HG02840 (cell line): ENCODE measurements at regions not wholly inside any gene's neighbourhood (a gene's known extent, or its start where the extent isn't known, plus 50 kb on each side); places are given as distances from the start of the nearest gene placed in this dataset.
"Not testable (repeated sequence)": the region's sequence is repeated elsewhere in the genome, so short reads cannot be mapped to it uniquely, and the experiment has no call there.

Experiments used
- ATAC-seq: cut with Tn5 transposase; IDR thresholded peaks from one replicate; pipeline ENCODE4 v1.9.1; 2021; ENCODE audit warnings: mild to moderate bottlenecking, moderate library complexity, moderate number of reproducible peaks; ENCODE audit not compliant: unreplicated experiment, low FRiP score

GRCh38 chr4:78660559-78660958, 109.0 kb downstream of the ANXA3 start:
- ATAC-seq: no peak

DNA sequence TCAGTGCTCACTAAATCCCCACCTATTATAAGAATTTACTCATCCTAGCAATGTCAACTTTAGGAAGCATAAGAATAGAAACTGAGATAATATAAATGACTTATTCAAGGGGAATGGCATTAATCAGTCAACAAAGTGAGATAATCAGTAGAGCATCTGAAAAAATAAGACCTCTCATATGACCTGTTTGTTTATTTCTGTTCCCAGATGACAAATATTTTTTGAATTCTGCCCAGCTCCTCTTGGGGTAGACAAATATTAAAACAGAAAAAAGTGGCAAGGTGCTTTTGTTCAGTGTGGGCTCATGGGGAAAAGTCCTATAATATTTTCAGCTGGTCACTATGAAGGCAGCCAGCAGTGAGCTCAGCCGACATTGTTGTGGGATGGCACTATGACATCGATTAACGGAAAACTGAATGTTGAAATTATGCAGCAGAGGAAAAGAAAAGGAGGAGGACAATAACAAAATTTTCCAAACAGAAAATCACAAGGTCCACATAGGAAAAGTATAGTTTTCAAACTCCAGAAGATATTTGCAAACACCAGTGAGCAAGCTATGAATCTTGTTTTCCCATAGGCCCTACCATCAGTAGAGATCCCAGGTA, 109.6 kb downstream of the ANXA3 start:
- no peak for ATAC-seq

DNA sequence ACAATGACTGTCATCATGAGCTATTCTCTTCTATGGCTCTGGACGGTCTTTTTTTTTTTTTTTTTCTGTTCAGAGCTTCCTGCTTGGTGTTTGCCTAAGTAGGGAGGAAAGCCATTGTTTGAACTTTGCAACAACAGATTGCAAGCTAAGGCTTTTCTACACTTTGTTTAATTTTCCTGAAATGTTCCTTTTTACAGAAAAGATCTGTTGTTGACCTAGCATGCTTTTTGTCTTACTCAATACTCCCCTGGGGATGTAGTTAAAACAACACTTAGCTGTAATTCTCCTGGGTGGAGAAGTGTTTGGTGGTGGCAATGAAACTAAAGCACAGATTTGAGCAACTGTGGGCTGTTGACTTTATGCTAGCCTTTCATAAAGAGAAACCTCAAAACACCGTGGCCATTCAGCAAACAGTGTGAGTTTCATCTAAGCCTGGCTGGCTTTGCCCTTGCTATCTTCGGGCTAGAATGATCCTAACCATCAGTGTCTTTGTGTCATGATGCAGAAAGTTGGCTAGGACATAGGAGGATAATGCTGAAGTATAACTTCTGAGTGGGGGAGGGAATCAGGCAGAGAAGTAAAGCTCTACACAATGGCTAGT, 110.5 kb downstream of the ANXA3 start:
- peak; percentile 88 for ATAC-seq

GRCh38 chr4:78662658-78663057, 111.1 kb downstream of the ANXA3 start:
- ATAC-seq: no peak

DNA sequence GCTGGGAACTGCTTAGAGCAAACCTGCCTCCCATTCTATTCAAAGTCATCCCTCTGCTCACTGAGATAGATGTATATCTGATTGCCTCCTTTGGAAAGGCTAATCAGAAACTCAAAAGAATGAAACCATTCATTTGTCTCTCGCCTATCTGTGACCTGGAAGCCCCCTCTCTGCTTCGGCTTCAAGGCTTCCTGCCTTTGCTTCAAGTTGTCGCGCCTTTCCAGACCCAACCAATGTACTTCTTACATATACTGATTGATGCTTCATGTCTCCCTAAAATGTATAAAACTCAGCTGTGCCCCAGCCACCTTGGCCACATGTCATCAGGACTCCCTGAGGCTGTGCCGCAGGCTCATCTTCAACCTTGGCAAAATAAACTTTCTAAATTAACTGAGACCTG, 111.9 kb upstream of the BMP2K start:
- not testable (repeated sequence) for ATAC-seq

DNA sequence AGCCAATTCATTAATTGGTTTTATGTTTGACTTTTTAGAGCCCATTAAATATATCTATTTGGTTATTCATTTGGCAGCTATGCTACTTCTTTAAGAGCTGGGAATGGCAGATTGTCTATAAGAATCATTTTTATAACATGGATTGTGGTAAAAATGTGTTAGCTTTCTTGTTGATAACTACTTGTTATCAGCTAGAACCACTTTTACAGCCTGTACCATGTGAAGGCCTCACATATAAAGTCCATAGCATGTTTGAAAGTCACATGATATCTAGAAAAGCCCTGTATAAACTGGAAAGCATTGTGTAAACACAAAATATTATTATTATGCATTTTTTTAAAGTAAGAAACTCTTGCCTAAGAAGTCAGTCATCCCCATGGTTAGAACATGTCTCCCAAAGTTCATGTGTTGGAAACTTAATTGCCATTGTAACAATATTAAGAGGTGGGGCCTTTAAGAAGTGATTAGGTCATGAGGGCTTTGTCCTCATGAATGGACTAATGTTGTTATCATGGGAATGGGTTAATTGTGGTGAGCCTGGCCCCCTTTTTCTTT, 110.9 kb upstream of the BMP2K start:
- no peak for ATAC-seq

- ATAC-seq: no peak
These were observed 109.3 kb upstream of the BMP2K start for GRCh38 chr4:78666830-78667258.

DNA sequence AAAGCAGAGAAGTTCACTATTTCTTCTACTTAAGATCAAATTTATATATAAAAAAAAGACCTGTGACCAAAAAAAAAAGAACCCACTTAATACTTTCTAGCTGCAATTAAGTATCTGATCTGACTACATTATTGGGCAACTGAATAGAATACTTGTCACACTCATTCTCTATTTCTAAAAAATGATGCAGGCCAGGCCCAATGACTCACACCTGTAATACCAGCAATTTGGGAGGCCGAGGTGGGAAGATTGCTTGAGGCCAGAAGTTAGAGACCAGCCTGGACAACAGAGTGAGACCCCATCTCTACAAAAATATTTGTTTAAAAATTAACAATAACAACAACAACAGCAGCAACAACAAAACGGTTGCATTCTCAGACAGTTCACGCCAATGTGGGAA, 108.8 kb upstream of the BMP2K start:
- ATAC-seq: no peak

GRCh38 chr4:78667764-78668163, 108.4 kb upstream of the BMP2K start:
- ATAC-seq: peak; percentile 81

GRCh38 chr4:78669453-78669852, 106.7 kb upstream of the BMP2K start:
- no peak for ATAC-seq

GRCh38 chr4:78671903-78672815, 104.0 kb upstream of the BMP2K start:
- ATAC-seq: no peak

- ATAC-seq: no peak
These were observed 102.8 kb upstream of the BMP2K start for GRCh38 chr4:78673337-78673736.

GRCh38 chr4:78675325-78675724, 100.8 kb upstream of the BMP2K start:
- ATAC-seq: no peak

DNA sequence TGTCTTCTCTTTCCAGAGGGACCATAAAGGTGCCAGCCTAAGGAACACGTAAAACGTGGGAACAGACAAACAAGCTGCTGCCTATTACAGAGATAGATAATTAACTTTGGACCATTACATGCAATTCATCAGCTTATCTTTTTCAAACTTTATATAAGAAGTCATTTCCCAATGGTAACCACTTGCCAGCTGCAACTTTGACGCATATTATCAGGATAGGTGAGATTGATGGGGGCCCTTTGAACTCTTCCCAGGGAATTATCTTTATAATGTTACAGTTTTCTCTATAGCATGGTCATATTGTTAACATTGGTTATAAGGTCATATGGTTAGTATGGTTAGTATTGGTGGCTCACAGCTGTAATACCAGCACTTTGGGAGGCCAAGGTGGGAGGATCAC, 94.1 kb upstream of the BMP2K start:
- no peak for ATAC-seq

DNA sequence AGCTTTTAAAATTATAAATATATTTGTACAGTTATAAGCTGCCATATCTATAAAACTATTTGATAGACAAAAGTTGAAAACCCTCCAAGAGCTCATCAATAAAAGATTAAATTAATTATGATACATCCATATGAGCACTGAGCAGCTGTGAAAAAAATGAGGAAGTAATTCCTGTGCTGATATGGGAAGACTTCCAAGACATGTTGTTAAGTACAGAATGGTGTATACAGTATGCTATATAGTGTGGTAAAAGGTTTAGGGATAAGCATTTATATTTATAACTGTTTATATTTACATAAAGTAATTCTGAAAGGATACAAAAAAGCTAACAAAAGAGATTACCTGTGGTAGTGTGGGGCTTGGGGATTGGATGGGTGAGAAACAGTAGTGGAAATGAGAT, 92.8 kb upstream of the BMP2K start:
- ATAC-seq: no peak

DNA sequence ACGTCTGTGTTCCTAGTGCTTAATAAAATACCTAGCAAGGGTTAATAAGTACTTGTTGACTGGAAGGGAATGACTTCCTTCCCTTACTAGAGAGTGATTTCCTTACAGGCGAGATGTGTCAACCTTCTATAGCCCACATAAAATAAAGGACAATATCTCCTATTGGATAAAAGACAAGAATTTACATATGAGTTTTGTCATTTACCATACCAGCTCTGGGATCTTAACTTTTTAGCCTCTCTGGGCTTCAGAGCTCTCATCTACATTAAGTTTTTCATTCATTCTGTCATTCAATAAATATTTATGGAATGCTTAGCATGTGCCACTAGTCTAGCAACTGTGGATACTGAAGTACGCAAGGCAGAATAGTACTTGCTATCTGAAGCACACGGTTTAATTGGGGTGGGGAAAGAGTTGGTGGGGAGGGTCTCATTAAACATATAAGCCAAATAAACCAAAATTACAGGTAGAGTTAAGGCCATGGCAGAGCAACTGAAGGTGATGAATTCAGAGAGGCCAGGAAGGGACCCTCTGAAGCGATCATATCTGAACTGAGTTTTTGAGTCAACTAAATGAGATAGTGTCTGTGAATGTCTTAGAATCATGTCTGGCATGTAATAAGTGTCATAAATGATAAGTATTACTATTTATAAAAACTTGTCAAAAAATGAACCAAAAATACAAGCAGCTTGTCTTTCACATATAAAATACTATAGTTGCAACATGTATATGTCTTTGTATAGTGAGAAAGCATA, 91.6 kb upstream of the BMP2K start:
- ATAC-seq: no peak

- no peak for ATAC-seq
These were observed 88.3 kb upstream of the BMP2K start for GRCh38 chr4:78687818-78688217.

DNA sequence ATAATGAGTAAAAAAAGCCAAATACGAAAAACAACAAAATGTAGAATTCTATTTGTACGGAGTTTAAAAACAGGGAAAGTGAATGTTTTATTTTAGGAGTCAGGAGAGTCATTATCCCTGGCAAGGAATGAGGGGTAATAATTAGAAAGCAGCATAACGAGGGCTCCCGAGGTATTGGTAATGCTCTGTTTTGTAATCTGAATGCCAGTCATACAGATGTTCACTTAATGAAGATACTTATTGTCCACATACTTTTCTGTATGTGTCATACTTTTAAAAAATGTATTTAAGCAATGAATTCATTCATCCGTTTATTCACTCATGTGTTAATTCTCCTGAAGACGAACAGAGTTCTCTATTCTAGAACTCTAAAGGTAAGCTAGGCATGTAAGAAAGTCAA, 87.8 kb upstream of the BMP2K start:
- ATAC-seq: no peak

DNA sequence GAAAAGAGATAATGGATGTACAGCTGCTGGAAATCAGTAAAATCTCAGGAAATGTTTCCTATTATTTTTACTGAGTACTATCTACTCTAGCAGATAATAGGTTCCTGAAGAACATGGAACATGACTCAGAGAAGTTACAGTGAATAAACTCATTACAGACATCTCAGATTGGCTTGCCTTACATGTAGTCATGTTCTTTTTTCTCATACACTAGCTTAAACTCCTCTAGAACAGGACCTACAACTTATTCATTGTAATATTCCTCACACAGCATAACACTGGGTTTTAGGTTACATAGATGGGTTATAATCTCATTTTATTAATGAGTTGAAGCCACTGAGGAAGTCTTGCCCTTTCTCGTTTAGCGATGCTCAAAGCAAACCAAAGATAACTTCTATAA, 86.9 kb upstream of the BMP2K start:
- no peak for ATAC-seq

GRCh38 chr4:78689700-78690323, 86.3 kb upstream of the BMP2K start:
- no peak for ATAC-seq
